Epithelial cell of prostate (primary cell): ENCODE measurements at regions not wholly inside any gene's neighbourhood (a gene's known extent, or its start where the extent isn't known, plus 50 kb on each side); places are given as distances from the start of the nearest gene placed in this dataset.

Source experiments
- DNase-seq: peaks from one replicate; pipeline ENCODE4 v3.0.0-alpha.2; 2011; ENCODE audit warnings: low read depth, low spot score
- H3K27ac ChIP-seq: fragments of 450-650 bp; 2 replicates; pipeline ENCODE4 v1.5.1; 2017; ENCODE audit warnings: mild to moderate bottlenecking

GRCh38 chr9:87425202-87425601 lies 72.5 kb upstream of the DAPK1 start:
- H3K27ac ChIP-seq = no peak overlapping the region
- no peak for DNase-seq

- no peak for DNase-seq
- H3K27ac ChIP-seq = no peak overlapping the region
These were observed 69.7 kb upstream of the DAPK1 start for GRCh38 chr9:87427851-87428506.

GRCh38 chr9:87428659-87429058 lies 69.0 kb upstream of the DAPK1 start:
- no peak for DNase-seq
- no peak overlapping the region for H3K27ac ChIP-seq

- H3K27ac ChIP-seq = no peak overlapping the region
- DNase-seq = no peak
These were observed 65.8 kb upstream of the DAPK1 start for GRCh38 chr9:87431837-87432236.

DNA sequence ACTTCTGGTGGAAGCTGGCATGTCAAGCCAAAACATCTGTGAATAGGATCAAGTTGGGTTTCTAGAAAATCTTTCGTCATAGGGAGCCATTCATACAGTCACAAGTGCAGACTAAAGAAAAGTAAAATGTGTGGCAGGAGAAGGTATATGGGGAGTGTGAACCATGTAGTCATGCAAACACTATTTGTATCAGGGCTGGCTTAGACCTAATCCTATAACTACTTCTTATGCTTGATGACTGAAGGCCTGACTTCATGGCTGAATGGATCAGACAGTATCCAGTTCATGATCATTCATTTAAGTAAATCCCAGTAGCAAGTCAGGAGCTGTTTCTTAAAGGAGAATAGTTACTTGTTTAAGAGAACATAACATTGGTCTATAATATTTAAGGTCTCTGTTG lies 63.8 kb upstream of the DAPK1 start:
- no peak overlapping the region for H3K27ac ChIP-seq
- no peak for DNase-seq

GRCh38 chr9:87434366-87434765 lies 63.3 kb upstream of the DAPK1 start:
- DNase-seq = no peak
- H3K27ac ChIP-seq = no peak overlapping the region

GRCh38 chr9:87435189-87435880 lies 62.3 kb upstream of the DAPK1 start:
- DNase-seq = no peak

GRCh38 chr9:87436716-87437115 lies 61.0 kb upstream of the DAPK1 start:
- DNase-seq = no peak
- no peak overlapping the region for H3K27ac ChIP-seq

More at GRCh38 chr9:87435189-87435880, 62.3 kb upstream of the DAPK1 start:
- no peak overlapping the region for H3K27ac ChIP-seq

- no peak overlapping the region for H3K27ac ChIP-seq
- DNase-seq = no peak
These were observed 59.7 kb upstream of the DAPK1 start for GRCh38 chr9:87437966-87438365.

DNA sequence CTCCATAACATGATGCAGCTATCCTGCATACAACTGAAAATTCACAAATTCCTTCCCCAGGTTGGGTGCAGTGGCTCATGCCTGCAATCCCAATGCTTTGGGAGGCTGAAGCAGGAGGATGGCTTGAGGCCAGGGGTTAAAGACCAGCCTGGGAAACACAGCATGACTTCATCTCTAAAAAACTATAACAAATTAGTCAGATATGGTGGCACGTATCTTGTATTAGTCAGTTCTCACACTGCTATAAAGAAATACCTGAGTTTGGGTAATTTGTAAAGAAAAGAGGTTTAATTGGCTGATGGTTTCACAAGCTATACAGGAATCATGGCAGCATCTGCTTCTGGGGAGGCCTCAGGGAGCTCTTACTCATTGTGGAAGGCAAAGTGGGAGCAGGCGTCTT lies 56.4 kb upstream of the DAPK1 start:
- H3K27ac ChIP-seq = no peak overlapping the region
- no peak for DNase-seq

DNA sequence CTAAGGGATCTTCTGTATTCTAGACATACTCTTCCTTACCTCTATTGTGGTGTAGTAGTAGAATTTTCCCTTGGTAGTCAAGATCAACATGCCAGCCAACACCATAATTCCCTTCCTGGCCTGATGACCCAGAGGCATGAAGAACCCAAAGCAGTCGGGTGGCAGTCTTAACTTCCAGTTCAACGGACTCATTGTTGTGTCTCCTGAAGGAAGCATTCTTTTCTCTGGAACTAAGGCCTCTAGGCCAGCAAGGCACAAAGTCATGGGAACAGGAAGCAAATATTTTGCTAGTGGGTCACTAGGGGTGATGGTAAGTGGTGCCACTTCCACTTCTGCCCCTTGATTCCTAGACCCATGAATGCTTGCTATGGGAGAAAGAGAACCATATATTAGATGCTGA lies 55.2 kb upstream of the DAPK1 start:
- H3K27ac ChIP-seq = no peak overlapping the region
- no peak for DNase-seq

GRCh38 chr9:87443006-87443405 lies 54.7 kb upstream of the DAPK1 start:
- no peak for DNase-seq
- H3K27ac ChIP-seq = no peak overlapping the region

- no peak for DNase-seq
- H3K27ac ChIP-seq = no peak overlapping the region
These were observed 54.2 kb upstream of the DAPK1 start for GRCh38 chr9:87443461-87443860.

- no peak overlapping the region for H3K27ac ChIP-seq
- no peak for DNase-seq
These were observed 52.0 kb upstream of the DAPK1 start for GRCh38 chr9:87445646-87446045.

DNA sequence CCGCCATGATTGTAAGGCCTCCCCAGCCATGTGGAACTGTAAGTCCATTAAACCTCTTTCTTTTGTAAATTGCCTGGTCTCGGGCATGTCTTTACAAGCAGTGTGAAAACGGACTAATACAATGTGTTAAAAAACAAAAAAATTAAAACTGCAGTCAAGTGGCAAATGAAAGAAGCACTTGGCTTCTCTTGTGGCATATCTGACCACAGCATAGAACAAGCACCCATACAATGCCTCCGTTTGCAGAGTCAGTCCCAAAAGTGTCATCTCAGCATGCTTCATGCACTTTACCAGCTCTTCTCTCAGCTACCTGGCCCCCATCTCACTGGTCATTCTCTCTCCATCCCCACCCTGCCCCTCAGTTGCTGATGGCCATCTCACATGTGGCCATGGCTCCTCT lies 51.1 kb upstream of the DAPK1 start:
- no peak for DNase-seq
- no peak overlapping the region for H3K27ac ChIP-seq

DNA sequence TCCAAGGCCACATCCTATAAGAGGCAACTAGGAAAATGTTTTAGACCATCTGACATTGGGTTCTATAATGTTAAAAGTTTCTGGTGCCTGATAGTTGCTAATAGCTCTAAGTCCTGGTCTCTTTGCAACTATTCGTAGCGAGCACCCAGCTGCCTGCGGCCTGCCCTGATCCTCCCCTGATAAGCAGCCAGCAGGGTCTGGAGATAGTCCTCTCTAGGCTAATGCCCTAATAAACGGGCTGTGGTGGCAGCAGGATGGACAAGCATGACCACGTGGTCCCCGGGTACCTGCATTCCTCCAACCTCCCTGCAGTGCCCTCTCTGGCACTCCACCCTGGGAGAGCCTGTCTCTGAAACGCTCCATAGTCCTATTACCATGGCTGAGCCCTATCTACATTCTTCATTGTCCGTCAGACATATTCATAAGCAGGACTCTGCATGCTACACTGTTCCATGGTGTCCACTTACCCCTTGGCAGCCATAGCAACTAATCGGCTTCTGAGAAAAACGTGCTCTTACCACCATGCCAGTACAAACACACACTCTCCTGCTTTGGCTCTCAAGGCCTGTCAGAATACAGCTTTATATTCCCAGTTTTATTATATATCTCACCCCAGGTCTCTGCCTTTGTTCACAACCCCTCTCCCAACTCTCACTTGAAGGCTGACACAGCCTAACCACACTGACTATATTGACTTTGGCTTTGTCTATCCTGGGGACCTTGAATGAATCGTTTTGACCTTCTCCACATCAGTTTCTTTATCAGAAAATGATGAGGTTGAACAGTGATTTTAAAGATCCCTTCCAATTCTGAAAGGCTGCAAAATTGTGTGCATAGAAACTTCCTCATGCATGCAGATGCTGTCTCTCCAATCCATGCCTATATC lies 49.9 kb upstream of the DAPK1 start:
- H3K27ac ChIP-seq = no peak overlapping the region
- DNase-seq = no peak
